ENCODE measurements at regions not wholly inside any gene's neighbourhood (a gene's known extent, or its start where the extent isn't known, plus 50 kb on each side); places are given as distances from the start of the nearest gene placed in this dataset.
A peak's percentile ranks its signal among the peaks of the same experiment; 100 is the strongest.

DNA sequence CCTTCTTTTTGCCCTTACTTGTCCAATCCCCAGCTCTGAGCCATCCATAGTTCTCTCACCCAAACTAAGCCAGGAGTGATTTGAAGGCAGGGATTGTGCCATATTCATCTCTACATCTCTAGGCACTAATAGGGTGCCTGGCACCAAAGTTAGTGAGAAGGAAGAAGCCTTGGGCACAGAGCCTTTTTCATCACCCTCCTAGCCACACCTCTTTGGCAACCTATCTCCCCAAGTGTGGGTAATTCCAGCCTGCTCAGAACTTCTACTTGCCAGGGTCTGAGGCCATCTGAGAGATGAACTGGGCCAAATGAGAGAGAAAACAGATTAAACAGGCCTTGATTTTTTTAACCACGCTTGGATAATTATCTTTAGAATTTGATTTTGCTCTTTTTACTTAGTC lies 61.3 kb downstream of the PHLDA1 start:
- no peak for DNase-seq (ENCODE audit: low spot score)
- peaks cover 34% of the 10 kb centered on the region for H3K4me1 Mint-ChIP-seq
- peaks cover 4% of the 10 kb centered on the region; the same call in 1 of the 2 replicates for H3K36me3 Mint-ChIP-seq
- ATAC-seq: peak; percentile 27
- ChIA-PET POLR2A (no interaction called here), CTCF (interaction anchor here (0.6 to 1.3 kb wide), 2 partner anchors 16 to 93 kb away, joined by 4 to 6 read pairs; no protein-coding TSS in a partner anchor)
- 0 out of 2 replicates have a peak, but pooled peaks cover 3% of the 10 kb centered on the region for H3K9me3 Mint-ChIP-seq
- no peaks in the 10 kb centered on the region for H3K27me3 Mint-ChIP-seq (ENCODE audit: low read depth)
- TF ChIP-seq, protein P1, sequence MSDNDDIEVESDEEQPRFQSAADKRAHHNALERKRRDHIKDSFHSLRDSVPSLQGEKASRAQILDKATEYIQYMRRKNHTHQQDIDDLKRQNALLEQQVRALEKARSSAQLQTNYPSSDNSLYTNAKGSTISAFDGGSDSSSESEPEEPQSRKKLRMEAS (CRISPR knock-in tag; IDR thresholded peaks at IDR 0.05): no peak
- TF ChIP-seq GTF2I (CRISPR knock-in tag; conservative IDR thresholded peaks at IDR 0.05): no peak
- no peak for TF ChIP-seq TCF7 (CRISPR knock-in tag; IDR thresholded peaks at IDR 0.05; ENCODE audit: low read depth)
- TF ChIP-seq, protein P2, sequence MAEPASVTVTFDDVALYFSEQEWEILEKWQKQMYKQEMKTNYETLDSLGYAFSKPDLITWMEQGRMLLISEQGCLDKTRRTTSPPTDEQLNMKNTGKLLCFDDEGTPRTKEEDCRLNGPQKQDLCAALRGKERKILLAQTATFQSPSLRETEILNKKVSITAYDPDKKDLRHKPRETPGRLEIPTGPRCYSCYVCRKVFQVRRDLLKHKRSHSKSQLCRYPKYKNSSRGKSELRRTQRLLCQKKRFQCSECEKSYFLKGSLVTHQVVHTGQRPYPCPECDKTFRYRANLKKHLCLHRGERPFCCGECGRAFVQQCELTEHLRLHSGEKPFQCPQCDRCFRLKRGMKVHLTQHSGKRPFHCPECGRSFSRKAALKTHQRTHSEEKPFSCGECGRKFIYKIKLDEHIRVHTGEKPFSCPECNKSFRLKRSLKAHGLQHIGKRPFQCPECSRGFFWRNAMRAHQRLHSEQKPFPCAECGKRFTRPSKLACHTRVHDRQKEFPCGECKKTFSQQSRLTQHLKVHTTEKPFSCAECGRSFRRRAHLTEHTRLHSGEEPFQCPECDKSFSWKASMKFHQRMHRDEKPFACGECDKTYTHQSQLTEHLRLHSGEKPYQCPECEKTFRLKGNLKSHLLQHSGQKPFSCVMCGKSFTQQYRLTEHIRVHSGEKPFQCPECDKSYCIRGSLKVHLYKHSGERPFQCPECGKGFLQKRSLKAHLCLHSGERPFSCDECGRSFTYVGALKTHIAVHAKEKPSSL (CRISPR knock-in tag; conservative IDR thresholded peaks at IDR 0.05): 0 out of 2 replicates have a peak, but pooled peaks have one; percentile 39
- no peak for TF ChIP-seq HMGA2 (CRISPR knock-in tag; IDR thresholded peaks at IDR 0.05)
- TF ChIP-seq, protein P3, sequence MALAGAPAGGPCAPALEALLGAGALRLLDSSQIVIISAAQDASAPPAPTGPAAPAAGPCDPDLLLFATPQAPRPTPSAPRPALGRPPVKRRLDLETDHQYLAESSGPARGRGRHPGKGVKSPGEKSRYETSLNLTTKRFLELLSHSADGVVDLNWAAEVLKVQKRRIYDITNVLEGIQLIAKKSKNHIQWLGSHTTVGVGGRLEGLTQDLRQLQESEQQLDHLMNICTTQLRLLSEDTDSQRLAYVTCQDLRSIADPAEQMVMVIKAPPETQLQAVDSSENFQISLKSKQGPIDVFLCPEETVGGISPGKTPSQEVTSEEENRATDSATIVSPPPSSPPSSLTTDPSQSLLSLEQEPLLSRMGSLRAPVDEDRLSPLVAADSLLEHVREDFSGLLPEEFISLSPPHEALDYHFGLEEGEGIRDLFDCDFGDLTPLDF (CRISPR knock-in tag; IDR thresholded peaks at IDR 0.05): no peak
- TF ChIP-seq, protein P4, sequence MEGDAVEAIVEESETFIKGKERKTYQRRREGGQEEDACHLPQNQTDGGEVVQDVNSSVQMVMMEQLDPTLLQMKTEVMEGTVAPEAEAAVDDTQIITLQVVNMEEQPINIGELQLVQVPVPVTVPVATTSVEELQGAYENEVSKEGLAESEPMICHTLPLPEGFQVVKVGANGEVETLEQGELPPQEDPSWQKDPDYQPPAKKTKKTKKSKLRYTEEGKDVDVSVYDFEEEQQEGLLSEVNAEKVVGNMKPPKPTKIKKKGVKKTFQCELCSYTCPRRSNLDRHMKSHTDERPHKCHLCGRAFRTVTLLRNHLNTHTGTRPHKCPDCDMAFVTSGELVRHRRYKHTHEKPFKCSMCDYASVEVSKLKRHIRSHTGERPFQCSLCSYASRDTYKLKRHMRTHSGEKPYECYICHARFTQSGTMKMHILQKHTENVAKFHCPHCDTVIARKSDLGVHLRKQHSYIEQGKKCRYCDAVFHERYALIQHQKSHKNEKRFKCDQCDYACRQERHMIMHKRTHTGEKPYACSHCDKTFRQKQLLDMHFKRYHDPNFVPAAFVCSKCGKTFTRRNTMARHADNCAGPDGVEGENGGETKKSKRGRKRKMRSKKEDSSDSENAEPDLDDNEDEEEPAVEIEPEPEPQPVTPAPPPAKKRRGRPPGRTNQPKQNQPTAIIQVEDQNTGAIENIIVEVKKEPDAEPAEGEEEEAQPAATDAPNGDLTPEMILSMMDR (IDR thresholded peaks at IDR 0.05): no peak
- H3K4me3 Mint-ChIP-seq: peak overlapping the region; percentile 42; the same call in 1 of the 2 replicates
- peak overlapping the region; percentile 83 for H3K27ac Mint-ChIP-seq

DNA sequence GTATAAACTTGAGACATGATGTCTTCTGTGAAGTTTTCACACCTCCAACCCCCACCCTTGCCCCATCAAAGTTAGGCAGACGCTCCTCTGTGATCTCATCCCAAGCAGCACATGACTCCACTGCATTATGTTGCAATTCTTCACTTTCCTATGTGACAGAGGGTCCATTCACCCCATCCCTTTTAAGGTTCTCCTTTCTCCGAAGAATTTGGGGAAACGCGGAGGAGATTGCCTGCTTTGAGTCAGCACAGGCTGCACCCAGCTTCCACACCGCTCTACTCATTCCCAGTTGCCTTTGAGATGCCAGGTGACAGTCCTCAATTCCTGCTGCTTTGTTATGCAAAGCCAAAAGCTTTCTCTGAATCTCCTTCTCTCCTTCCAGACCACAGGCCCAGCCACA lies 61.8 kb downstream of the PHLDA1 start:
- POLR2A ChIA-PET: interaction anchor here (1.1 kb wide), 1 partner anchor 63 kb away, joined by 3 read pairs; no protein-coding TSS in a partner anchor
- DNase-seq (ENCODE audit: low spot score): peak; percentile 44
- Mint-ChIP-seq H3K27ac (peak overlapping the region; percentile 83), H3K4me3 (peak overlapping the region; percentile 42), H3K9me3 (0 out of 2 replicates have a peak, but pooled peaks cover 3% of the 10 kb centered on the region), H3K4me1 (peaks cover 36% of the 10 kb centered on the region), H3K27me3 (ENCODE audit: low read depth) (no peaks in the 10 kb centered on the region), H3K36me3 (peaks cover 4% of the 10 kb centered on the region; the same call in 1 of the 2 replicates)
- peak; percentile 97 for ATAC-seq
- CTCF ChIA-PET: interaction anchor here (0.6 to 1.3 kb wide), 4 partner anchors 10 to 94 kb away, joined by 3 to 6 read pairs (median 4); no protein-coding TSS in a partner anchor
- TF ChIP-seq, protein P5, sequence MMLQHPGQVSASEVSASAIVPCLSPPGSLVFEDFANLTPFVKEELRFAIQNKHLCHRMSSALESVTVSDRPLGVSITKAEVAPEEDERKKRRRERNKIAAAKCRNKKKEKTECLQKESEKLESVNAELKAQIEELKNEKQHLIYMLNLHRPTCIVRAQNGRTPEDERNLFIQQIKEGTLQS (CRISPR knock-in tag; conservative IDR thresholded peaks at IDR 0.05): no peak
- TF ChIP-seq SMAD4 (CRISPR knock-in tag; IDR thresholded peaks at IDR 0.05) (no peak), ZNF671 (CRISPR knock-in tag; IDR thresholded peaks at IDR 0.05) (no peak), NR2C2 (CRISPR knock-in tag; IDR thresholded peaks at IDR 0.05) (no peak), ZNF219 (CRISPR knock-in tag; IDR thresholded peaks at IDR 0.05; ENCODE audit: borderline replicate concordance) (no peak), TEAD1 (CRISPR knock-in tag; IDR thresholded peaks at IDR 0.05) (peak; percentile 53; the same call in 1 of the 2 replicates)
- TF ChIP-seq, protein P6, sequence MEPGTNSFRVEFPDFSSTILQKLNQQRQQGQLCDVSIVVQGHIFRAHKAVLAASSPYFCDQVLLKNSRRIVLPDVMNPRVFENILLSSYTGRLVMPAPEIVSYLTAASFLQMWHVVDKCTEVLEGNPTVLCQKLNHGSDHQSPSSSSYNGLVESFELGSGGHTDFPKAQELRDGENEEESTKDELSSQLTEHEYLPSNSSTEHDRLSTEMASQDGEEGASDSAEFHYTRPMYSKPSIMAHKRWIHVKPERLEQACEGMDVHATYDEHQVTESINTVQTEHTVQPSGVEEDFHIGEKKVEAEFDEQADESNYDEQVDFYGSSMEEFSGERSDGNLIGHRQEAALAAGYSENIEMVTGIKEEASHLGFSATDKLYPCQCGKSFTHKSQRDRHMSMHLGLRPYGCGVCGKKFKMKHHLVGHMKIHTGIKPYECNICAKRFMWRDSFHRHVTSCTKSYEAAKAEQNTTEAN (CRISPR knock-in tag; IDR thresholded peaks at IDR 0.05): no peak
- TF ChIP-seq, protein P7, sequence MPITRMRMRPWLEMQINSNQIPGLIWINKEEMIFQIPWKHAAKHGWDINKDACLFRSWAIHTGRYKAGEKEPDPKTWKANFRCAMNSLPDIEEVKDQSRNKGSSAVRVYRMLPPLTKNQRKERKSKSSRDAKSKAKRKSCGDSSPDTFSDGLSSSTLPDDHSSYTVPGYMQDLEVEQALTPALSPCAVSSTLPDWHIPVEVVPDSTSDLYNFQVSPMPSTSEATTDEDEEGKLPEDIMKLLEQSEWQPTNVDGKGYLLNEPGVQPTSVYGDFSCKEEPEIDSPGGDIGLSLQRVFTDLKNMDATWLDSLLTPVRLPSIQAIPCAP (CRISPR knock-in tag; IDR thresholded peaks at IDR 0.05): no peak
- TF ChIP-seq, protein P8, sequence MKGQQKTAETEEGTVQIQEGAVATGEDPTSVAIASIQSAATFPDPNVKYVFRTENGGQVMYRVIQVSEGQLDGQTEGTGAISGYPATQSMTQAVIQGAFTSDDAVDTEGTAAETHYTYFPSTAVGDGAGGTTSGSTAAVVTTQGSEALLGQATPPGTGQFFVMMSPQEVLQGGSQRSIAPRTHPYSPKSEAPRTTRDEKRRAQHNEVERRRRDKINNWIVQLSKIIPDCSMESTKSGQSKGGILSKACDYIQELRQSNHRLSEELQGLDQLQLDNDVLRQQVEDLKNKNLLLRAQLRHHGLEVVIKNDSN (CRISPR knock-in tag; IDR thresholded peaks at IDR 0.05): peak; percentile 6; the same call in 1 of the 2 replicates
- TF ChIP-seq, protein P9, sequence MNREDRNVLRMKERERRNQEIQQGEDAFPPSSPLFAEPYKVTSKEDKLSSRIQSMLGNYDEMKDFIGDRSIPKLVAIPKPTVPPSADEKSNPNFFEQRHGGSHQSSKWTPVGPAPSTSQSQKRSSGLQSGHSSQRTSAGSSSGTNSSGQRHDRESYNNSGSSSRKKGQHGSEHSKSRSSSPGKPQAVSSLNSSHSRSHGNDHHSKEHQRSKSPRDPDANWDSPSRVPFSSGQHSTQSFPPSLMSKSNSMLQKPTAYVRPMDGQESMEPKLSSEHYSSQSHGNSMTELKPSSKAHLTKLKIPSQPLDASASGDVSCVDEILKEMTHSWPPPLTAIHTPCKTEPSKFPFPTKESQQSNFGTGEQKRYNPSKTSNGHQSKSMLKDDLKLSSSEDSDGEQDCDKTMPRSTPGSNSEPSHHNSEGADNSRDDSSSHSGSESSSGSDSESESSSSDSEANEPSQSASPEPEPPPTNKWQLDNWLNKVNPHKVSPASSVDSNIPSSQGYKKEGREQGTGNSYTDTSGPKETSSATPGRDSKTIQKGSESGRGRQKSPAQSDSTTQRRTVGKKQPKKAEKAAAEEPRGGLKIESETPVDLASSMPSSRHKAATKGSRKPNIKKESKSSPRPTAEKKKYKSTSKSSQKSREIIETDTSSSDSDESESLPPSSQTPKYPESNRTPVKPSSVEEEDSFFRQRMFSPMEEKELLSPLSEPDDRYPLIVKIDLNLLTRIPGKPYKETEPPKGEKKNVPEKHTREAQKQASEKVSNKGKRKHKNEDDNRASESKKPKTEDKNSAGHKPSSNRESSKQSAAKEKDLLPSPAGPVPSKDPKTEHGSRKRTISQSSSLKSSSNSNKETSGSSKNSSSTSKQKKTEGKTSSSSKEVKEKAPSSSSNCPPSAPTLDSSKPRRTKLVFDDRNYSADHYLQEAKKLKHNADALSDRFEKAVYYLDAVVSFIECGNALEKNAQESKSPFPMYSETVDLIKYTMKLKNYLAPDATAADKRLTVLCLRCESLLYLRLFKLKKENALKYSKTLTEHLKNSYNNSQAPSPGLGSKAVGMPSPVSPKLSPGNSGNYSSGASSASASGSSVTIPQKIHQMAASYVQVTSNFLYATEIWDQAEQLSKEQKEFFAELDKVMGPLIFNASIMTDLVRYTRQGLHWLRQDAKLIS (CRISPR knock-in tag; IDR thresholded peaks at IDR 0.05; ENCODE audit: borderline replicate concordance): no peak
- TF ChIP-seq, protein P10, sequence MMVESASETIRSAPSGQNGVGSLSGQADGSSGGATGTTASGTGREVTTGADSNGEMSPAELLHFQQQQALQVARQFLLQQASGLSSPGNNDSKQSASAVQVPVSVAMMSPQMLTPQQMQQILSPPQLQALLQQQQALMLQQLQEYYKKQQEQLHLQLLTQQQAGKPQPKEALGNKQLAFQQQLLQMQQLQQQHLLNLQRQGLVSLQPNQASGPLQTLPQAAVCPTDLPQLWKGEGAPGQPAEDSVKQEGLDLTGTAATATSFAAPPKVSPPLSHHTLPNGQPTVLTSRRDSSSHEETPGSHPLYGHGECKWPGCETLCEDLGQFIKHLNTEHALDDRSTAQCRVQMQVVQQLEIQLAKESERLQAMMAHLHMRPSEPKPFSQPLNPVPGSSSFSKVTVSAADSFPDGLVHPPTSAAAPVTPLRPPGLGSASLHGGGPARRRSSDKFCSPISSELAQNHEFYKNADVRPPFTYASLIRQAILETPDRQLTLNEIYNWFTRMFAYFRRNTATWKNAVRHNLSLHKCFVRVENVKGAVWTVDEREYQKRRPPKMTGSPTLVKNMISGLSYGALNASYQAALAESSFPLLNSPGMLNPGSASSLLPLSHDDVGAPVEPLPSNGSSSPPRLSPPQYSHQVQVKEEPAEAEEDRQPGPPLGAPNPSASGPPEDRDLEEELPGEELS (CRISPR knock-in tag; IDR thresholded peaks at IDR 0.05): no peak
- TF ChIP-seq, protein P1 (CRISPR knock-in tag; IDR thresholded peaks at IDR 0.05): peak; percentile 46

All from WTC11 (cell line).